SU-DHL-6 (cell line): ENCODE measurements at regions not wholly inside any gene's neighbourhood (a gene's known extent, or its start where the extent isn't known, plus 50 kb on each side); places are given as distances from the start of the nearest gene placed in this dataset.

ENCODE experiments used
- EZH2phosphoT487 ChIP-seq: fragments of 200-600 bp; sonication (generic), shearing (Covaris generic); conservative IDR thresholded peaks from 2 replicates; pipeline ENCODE4 v1.6.1; 2018; ENCODE audit warnings: mild to moderate bottlenecking, antibody characterized with exemption, low read length, moderate library complexity, mixed read lengths
- TF ChIP-seq, protein P1 (sequence below): fragments of 200-600 bp; sonication (generic); IDR thresholded peaks from one replicate; pipeline ENCODE4 v1.5.1; 2017; ENCODE audit warnings: antibody characterized with exemption, mild to moderate bottlenecking, low read length, moderate library complexity; ENCODE audit not compliant: insufficient read depth, poor library complexity, severe bottlenecking

DNA sequence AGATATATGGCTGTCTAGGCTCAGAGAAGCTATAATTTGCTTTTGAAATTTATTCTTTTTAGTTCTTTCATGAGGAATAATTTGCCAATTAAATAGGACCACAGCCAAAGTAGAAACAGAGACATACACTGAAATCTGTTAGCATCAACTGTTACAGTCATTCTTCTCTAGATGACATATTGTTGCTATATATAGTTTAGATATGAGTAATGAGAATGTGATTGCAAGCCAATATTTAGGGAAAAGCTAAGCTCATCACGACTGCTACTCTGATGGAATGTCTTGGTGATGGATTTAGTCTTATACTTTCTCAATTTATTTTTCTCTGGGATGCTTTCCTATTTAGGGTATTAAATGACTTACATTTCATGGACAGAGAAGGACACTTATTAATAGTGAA is 259.1 kb downstream of the LNPK start:
- TF ChIP-seq, protein P1, sequence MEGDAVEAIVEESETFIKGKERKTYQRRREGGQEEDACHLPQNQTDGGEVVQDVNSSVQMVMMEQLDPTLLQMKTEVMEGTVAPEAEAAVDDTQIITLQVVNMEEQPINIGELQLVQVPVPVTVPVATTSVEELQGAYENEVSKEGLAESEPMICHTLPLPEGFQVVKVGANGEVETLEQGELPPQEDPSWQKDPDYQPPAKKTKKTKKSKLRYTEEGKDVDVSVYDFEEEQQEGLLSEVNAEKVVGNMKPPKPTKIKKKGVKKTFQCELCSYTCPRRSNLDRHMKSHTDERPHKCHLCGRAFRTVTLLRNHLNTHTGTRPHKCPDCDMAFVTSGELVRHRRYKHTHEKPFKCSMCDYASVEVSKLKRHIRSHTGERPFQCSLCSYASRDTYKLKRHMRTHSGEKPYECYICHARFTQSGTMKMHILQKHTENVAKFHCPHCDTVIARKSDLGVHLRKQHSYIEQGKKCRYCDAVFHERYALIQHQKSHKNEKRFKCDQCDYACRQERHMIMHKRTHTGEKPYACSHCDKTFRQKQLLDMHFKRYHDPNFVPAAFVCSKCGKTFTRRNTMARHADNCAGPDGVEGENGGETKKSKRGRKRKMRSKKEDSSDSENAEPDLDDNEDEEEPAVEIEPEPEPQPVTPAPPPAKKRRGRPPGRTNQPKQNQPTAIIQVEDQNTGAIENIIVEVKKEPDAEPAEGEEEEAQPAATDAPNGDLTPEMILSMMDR: no peak
- TF ChIP-seq EZH2phosphoT487: no peak
